ENCODE measurements at regions not wholly inside any gene's neighbourhood (a gene's known extent, or its start where the extent isn't known, plus 50 kb on each side); places are given as distances from the start of the nearest gene placed in this dataset.

DNA sequence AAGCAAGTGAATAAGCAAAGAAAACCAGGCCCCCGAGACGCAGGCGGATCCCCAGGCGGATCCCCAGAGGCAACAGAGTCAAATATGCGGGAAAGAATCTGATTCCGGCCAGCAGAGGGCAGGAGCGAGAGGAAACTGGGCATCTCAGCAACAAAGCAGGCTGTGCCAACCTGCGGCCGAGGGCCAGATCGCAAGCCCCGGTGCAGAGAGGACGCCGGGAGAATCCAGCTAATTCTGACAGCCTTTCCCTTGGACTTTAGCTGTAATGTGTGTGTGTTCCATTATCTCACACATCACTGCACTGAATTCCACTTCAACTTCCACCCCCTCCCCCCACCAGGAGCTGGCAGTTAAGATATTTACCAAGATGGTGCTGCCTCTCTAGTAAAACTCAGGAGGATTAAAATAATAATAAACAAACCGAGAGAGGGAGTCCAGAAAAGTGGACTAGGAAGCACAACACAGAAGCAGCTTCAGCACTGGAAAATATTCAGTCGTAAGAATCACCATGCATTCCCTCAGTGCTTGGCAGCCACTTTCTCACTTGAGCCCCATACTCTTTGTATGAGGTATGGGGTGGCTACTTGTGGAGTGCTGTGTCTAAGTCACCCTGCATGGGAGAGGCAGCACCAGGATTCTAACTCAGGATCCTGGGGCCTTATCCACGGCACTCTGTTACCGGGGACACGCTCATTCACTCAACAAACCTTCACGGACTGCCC is 66.2 kb upstream of the SNX9 start:
- peak; percentile 70 for DNase-seq

DNA sequence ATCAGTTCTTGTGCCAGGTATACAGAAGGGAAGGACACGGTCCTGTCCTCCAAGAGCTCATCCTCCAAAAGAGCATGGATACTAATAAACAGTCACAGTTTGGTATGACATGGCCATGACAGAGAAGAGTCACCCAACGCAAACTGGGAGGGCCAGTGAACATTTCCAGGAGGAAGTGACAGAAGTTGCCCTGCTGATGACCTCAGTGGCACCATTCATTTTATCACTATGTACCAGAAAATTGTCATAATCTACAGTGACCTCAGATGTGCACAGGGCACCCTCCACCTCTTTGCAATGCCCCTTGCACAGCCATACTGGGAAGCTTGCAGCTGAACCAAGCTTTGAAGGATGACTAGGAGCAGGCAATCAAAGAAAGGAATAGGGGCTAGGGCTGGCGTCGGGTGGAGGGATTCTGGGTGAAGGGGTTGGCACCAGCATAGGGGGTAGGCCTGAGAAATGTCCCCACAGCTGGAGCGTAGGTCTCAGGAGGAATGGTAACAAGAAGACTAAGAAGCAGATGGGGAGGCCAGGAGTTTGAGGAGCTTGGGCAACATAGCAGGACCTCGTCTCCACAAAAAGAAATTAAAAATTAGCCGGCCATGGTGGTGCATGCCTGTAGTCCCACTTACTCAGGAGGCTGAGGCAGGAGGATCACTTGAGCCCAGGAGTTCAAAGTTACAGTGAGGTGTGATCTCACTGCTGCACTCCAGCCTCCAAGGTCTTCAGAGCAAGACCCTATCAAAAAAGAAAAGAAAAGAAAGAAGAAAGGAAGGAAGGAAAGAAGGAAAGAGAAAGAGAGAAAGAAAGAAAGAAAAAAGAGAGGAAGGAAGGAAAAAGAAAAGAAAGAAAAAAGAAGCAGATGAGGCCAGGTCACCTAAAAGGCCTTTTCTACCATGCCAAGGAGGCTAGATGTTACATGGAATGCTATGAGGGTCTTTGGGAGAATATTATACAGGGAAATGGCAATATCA is 65.3 kb upstream of the SNX9 start:
- no peak for DNase-seq

DNA sequence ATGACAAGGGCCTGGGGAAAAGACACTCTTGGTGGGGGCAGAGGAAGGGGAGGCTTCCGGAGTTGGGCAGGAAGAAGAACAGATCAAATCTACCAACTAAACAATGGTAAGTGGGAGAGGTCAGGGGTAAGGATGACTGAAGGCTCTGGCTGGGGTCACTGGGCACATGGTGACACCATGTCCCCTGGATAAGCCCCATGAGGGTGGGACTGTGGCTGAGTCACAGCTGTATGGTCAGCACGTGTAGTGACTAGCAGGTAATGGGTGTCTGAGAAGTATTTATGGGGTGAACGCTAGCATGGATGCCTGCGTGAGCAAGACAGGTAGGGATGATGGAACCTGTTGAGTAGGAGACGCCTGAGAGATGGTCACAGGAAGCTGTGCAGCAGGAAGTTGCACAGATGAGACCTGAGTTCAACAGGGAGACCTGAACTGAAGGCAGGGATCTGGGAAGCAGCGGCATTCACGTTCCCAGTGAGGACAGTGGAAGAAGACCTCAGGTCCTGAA is 64.5 kb upstream of the SNX9 start:
- DNase-seq: no peak

GRCh38 chr6:157759028-157759427 is 64.0 kb upstream of the SNX9 start:
- no peak for DNase-seq

GRCh38 chr6:157760137-157760536 is 62.9 kb upstream of the SNX9 start:
- no peak for DNase-seq

- no peak for DNase-seq
Measured at GRCh38 chr6:157760589-157761330, 62.3 kb upstream of the SNX9 start.

DNA sequence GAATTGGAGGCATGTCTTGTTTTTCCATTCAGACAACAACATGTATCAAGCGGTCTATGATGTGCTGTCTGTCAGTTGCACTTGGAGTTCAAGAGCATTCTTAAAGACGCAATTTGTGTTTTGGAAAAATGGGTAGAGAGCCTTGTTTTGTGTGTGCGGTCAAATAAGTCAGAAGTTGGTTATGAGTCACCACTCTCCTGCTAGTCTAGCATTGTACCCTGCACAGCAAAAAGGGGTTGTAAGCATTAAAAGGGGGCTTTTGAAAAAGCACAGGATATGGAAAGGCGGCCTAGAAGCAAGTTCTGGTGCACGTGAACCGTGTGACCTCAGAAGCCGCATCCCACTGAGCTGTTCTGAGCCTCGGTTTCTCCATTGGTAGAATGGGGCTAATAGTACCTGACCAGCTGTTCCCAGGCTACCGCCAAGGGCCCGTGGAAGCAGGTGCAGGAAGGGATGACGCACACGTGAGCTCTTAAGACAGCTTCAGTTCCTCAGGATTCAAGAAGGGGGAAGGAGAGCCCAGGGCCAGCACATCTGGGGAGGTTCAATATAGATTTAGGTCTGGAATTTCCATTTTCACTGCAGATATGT is 61.6 kb upstream of the SNX9 start:
- DNase-seq: peak; percentile 73

- no peak for DNase-seq
Measured at GRCh38 chr6:157761926-157762325, 61.1 kb upstream of the SNX9 start.

- no peak for DNase-seq
Measured at GRCh38 chr6:157762636-157763035, 60.4 kb upstream of the SNX9 start.

DNA sequence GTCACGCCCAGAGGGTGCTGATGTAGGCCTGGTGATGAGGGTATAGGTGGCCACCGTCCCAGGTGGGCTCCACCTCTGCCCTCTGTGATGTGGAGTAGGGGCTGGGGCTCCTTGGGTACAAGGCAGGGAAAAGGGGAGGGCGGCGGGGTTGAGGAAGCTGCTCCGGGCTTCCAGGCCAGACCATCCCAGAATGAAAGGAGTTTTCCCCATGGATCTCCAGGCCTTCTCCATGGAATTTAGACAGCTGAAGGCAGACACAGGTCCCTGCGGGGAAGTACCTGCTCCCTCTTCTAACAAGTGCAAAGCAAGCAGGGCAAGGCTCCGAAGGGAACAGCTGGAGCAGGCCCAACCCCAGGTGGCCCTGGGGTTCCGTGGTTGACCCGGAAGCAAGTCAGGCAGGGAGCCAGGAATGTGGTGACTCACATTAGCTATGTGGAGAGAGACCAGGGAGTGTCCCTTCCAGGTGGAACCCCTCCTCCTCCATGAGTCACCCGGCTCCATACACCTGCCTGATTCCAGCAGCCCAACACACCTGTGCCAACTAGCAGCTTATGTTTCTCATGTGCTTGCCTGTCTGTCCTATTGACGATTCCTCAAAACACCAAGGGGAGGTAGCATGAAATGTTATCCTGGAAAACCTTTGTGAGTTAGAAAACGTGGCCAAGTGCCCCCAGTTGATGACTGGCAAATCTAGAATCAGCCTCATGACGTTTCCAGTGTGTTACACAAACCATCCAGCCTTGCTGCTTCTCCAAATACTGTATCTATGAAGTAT is 59.7 kb upstream of the SNX9 start:
- no peak for DNase-seq

GRCh38 chr6:157763904-157764177 is 59.2 kb upstream of the SNX9 start:
- DNase-seq: no peak

DNA sequence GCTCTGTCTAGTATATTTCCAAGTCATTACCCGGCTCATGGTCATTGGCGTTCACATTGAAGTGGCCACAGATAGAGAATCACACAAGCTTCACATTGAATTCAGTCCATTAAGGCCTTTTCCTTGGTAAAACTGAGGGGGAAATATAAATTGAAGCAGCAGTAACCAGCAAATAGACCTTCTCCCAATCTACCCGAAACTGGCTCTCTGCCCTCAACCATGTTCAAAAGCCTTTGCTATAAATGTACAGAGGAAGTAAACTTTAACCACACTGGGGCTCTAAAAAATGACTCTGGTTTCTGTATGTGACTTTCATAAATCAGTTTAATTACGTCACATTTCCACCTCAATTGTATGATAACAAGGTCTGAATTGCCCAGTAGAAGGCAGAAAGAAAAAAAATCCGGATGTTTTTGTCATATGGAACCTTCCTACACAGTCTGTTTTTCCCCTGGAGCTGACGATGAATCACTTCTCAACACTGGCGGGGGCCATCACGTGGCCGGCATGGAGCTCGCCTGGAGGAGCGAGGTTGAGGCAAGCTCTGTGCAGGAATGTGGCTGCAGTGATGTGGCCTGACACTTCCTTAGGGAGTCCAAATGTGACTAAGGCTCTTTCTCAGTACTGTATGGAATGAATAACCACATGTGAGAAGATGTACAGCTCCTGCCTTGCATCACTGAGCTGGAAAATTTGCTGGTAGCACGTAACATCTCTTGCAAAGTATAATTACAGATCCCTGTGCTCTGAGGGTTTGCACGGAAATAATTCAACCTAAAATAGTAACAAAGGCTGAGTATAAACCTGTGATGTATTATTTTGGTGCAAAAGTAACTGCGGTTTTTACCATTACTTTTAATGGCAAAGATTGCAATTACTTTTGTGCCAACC is 58.6 kb upstream of the SNX9 start:
- peak; percentile 92 for DNase-seq

DNA sequence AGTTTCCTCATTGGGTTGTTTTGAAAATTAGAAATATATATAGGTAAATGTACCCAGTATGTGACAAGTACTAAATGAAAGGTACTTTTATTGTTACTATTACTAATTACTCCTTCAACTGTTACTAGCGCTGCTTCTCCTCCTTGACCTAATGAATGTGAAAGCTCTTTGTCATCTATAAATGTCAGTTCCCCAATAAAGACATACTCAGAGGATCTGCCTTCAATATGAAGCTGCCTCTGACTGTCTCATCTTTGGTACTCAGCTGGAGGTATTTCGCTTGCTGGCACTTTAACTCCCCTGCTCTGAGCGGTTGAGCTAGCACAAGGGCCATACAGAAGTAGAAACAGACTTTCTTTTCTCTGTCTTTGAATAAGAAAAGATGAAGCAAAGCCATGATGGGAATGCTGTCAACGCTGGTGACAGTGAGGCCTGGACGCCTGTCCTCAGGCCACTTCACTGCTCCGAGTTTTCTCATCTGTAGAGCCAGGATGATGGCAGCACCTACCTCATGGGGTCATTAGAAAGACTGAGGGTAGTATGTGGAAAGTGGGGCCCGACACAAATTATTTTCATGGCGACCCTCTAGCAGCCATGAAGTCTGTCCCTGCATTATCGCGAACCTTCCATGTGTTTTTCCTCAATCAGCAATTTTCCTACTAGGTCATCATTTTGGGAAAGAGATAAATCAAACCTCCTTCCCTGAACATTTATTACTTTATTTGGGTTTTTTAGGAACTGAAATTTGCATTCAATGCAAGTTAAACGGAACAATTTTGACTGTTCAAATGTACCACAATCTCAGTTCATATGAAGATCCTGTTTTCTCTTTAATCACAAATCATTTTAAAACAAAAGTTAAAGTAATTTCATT is 55.9 kb upstream of the SNX9 start:
- no peak for DNase-seq

DNA sequence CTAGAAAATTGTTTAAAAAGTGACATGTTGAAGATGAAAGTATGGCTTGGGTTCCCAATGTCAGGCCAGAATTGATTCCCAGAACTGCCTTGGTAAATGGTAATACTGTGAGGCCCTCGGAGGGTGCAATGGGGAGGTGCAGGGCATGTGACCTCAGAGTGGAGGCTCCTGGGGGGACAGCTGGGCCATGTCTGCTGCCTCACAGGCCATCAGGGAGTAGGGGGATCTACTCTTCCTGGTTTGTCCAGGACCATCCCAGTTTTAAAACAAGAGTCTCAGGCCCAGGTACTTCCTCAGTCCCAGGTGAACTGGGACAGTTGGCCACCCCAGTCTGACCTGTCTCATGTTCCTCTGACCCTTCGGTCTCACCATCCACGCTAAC is 55.3 kb upstream of the SNX9 start:
- DNase-seq: no peak

DNA sequence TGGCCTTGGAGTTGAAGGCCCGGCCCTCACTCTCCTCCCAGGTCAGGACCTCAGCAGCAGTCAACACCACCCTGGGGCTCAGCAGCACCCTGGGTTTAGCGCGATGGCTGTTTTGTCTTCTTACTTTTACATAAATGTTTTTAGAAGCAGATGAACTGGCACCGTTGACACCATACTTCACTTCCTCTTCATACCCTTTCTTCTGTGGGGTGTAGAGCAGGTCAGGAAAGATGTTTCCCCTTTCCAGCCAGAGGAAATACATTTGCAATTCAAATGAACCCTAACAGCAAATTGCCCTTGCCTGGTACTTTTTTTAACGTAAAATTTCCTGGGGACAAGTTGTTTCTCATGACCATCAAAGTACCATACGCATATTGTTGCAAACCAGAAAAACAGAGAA is 54.7 kb upstream of the SNX9 start:
- no peak for DNase-seq

DNA sequence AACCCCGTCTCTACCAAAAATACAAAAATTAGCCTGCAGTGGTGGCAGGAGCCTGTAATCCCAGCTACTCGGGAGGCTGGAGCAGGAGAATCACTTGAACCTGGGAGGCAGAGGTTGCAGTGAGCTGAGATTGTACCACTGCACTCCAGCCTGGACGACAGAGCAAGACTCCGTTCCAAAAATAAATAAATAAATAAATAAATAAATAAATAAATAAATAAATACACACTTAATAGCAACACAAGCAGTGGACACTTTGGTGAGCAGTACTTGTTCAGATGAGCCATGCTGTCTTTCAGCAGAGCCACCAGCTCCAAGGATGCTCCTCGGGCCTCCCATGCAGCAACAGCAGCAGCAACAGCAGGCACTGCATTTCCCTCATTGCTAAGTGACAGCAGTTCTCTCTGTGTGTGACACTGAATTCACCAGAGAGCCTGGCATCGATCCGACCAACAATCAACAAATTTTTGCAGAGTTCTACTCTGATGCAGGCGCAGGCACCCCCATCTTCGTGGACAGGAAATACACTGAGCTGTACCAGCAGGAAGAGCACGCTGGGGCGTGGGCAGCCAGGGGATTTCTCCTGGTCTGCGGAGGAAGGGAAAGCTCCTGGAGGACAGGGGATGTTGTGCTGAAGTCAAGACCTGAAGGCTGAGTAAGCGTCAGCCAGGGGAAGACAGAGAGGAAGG is 54.0 kb upstream of the SNX9 start:
- no peak for DNase-seq

- no peak for DNase-seq
Measured at GRCh38 chr6:157769776-157770426, 53.1 kb upstream of the SNX9 start.

GRCh38 chr6:157770946-157771345 is 52.1 kb upstream of the SNX9 start:
- DNase-seq: no peak

DNA sequence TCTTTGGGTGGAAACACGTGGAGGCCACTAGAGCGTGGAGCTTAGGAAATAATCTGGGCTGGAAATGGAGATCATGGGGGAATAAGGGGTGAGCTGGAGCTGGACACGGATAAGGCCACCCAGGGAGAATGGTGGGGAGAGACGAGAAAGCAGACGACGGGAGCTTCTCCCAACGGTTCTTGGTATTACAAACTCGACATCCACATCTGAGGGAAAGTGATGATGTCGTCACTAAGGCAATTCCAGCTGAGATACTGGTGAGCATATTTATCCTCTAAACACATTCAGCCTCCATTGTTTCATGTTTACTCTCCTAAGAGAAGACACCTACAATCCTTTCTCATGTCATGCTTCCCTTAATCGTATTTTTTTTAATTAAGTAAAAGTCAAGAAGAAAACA is 50.2 kb upstream of the SNX9 start:
- no peak for DNase-seq

Measured in central memory CD4-positive, alpha-beta T cell (primary cell).